Eye (tissue), 1 donor: ENCODE measurements at regions not wholly inside any gene's neighbourhood (a gene's known extent, or its start where the extent isn't known, plus 50 kb on each side); places are given as distances from the start of the nearest gene placed in this dataset.

Source experiments
- DNase-seq: peaks from one replicate; pipeline ENCODE4 v3.0.0-alpha.2; 2015

DNA sequence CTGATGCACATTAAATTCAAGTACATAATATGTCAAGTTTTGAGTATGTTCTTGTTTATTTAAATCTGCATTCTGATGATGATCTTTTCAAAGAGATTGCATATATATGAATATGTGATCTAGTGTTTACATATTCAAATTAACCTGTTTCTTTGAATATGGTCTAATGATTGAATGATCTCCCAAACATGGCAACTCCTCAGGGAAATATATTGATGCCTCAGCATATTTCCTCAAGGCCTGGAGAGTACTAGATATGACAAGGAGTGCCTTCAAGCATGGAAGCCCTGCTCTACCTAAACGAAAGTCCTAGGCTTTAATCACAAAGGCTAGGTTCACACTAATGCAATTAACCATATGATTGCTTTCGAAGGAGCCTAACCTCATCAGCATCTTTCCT is 532.8 kb downstream of the ZIC1 start:
- DNase-seq = no peak

DNA sequence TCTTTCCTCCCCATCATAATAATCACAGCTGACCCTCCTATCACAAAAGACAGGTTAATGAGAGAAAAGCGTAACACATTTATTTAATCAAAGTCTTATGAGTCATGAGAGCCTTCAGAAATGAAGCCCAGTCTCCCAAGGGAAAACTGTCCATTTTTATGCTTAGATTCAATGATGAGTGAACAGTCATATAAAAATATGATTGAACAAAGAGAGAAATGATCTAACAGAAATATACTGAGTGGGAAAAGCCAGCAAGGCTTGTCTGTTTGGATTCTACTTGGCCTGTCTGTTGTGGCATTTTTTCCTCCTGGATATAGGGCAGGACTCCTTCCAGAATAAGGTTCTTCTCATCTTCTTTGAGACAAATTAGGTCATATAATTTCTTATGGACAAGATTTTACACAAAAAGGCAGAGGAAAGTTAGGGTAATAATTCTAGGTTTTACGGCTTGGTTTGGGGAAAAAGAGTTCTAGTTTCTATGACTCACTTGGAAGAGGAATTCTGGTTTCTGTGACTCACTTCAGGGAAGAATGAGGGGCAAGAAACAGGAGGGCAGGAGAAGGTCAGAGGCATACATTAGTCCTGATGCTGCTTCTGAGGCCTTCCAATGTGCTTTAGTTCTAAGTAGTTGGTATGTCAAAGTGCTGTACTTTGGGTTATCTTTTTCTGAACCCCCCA is 534.2 kb downstream of the ZIC1 start:
- no peak for DNase-seq

DNA sequence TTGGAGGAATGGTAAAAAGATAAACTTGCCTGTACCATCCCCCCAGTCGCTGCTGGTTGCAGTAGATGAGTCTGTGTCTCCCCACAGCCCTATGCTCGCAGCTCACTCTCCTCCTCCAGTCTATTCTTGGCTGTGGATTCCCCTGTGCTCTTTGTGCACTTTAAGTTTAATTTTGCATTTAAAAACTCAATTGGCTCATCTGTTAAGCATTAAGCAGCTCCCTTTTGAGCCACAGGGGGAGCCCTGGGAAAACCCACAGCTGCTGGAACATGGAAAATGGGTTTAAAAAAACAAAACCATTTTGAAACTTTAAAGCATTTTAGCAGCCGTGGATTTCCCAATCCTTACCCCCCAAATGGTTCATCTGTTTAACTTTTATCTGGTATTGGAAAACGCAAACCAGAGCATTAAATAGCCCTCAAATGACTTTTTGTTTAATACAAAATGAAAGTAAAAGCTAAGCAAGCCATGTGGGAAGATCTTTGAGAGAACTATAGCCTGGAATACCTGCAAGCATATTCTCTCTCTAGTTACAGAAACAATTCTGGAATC is 536.9 kb downstream of the ZIC1 start:
- DNase-seq = peak; percentile 60

DNA sequence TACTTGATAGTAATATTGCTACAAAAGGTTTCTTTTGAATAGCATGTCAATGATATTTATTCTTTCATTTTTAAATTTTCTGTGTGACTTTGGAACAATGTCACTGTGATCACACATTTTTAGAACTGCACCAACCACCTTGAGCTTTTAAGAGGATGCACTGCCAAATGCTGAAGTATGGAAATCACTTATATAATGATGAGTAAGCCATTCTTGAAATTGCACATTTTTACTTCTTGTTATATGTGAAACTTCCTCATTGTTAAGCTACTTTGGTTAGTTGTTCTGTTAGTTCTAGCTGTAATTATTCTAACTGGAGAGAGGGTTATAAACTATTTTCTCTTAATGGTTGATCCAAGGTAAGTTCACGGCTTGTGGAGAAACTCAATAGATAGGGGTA is 547.5 kb downstream of the ZIC1 start:
- DNase-seq = no peak

DNA sequence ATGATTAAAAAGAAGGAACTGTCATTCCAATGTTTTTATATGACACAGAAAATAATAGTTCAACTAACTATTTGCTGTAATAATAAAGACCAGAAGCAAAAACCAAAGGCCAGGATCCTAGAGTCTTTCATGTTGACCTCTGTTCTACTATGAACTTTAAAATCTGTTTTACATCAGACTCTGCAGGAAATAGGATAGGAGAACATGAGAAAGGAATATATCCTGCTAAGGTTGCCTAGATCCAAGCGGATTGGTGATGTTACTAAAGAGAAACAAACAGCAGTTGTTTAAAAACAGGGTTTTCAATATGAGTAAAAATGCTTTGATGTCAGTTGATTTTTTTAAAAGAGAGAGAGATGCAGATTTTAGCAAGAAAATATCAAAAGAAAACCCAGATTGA is 549.6 kb downstream of the ZIC1 start:
- no peak for DNase-seq

DNA sequence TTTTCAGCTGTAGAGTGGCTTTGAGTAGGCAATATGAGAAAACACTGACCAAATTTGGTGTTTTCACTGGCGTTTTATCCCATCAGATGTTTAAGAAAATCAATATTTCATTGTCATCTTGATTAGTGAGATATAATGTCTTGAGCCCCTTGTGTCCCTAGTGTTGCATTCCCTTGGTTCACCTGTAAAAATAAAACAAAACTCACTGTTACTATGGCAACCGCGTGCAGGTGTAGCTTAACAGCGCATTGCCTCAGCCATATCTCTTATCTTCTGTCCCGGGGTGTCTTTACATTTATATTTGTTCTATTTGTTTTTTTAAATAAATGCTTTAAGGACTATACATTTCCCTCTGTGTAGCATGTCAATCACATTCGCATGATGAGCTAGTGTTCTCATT is 551.6 kb downstream of the ZIC1 start:
- DNase-seq = no peak

DNA sequence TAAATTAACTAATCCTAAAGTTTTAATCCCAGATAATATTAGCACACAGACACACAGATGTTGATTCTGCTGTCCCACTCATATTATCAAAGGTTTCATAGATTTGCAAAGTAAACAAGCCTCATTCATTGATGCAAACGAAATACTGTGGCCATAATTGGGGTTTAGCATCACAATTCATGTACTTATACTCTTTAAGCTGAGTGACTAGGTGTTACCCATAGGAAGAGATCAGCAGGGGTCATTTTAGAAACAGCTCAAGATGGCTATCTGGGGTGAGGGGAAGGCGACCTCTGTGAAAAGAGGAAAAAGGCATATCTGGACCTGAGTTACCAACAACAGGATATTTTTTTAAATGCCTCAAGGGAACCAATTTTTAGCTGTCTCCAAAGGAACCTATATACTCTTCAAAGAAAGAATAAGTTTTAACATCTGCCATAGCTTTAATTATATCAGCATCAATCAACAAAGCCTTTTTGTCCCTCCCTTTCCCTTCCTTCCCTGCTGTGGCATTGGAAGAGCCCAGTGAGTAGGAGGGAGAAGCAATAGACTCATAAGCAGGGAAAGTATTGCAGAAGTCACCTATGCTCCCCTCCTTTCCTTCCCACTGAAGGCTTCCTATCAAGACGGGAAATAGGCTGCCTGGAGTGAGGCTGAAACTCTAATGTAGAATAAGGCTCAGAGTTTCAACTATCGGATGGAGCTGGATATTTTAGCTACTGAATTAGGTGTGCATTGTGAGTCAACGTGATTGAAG is 553.4 kb downstream of the ZIC1 start:
- DNase-seq = no peak

DNA sequence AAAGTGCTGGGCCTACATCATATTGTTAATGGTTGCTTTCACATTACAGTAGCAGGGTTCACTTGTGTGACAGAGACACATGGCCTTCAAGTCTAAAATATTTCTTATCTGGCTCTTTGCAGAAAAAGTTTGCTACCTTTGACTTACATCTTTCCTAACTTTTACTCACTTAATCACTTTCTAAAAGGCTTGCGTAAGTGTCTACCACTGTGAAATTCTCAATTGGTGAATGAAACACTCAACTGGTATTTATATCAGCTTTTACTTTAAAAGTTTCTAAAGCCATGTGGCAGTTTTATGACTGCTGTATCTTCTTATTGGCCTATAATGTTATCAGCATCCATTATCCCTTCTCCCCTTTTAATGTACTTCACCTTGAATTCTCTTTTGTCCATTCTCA is 554.5 kb downstream of the ZIC1 start:
- no peak for DNase-seq

DNA sequence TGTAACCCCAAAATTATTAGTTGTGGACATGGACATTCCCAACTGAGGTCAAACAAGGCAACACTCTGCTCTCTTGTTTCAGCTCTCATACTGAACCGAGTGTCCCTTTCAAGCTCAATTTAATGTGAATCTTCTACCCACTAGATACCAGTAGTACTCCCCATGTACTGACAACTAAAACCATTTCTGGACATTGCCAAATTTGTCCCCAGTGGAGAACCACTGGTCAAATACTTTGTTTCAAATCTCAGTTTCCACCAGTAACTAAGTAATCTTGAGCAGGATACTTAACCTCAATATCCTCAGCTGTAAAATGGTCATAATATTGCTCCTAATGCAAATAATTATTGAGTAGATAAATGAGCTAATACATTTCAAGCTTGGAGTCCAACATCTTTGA is 566.0 kb downstream of the ZIC1 start:
- no peak for DNase-seq

DNA sequence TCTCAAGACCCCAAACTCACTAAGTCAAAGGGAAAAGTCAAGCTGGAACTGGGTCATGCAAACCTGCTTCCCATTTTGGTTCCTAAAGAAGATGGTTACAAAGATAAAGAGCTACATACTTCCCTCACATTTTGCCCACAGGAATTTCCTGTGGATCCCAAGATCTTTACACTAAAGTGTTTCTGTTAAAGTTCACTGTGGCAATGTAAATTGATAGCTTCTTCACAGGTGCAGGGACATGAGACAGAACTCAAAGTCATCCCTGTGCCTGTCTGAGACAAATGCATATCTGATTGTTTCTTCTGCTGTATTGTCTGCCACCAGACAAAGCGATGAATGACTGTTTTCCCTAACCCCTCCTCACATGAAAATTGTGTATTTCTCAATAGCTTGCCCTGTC is 567.8 kb downstream of the ZIC1 start:
- no peak for DNase-seq

DNA sequence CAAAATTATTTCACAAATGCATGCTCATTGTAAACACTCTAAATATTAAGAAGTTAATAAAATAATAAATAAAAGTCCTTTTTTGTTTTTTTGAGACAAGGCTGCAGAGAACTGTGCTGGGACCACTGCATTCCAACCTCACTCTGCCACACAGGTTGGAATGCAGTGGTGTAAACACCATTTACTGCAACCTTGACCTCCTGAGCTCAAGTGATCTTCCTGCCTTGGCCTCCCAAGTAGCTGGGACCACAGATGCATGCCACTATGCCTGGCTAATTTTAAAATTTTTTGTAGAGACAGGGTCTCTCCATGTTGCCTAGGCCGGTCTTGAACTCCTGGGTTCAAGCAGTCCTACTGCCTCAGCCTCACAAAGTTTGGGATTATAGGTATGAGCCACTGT is 578.4 kb downstream of the ZIC1 start:
- DNase-seq = no peak

DNA sequence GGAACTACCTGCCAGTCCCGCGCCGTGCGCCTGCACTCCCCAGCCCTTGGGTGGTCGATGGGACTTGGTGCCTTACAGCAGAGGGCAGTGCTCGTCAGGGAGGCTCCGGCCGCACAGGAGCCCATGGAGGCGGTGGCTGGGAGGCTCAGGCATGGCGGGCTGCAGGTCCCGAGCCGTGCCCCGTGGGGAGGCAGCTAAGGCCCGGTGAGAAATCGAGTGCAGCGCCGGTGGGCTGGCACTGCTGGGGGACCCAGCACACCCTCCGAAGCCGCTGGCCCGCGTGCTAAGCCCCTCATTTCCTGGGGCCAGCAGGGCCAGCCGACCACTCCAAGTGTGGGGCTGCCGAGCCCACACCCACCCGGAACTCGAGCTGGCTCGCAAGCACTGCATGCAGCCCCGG is 580.2 kb downstream of the ZIC1 start:
- no peak for DNase-seq

DNA sequence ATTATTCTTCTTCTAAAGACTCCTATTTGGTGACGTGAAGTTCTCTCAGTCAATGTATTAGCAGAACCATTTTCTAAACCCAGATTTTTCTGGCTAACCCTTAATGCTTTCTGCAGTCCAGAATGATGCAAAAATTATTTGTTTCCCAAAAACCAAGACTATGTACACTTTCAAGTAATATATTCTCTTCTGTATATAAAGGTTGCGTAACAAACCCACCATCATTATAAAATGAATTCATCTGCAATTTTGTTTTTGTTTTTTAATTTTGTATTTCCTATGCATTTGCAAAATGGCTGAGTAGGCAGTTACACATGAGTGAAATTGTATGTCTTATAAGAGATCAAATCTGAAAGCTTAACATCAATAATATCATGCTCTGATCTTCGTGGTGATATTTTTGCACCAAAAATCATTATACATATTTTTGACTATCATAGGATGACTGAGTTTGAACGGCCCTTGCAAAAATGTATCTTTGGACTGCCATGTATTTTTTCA is 593.6 kb downstream of the ZIC1 start:
- no peak for DNase-seq

DNA sequence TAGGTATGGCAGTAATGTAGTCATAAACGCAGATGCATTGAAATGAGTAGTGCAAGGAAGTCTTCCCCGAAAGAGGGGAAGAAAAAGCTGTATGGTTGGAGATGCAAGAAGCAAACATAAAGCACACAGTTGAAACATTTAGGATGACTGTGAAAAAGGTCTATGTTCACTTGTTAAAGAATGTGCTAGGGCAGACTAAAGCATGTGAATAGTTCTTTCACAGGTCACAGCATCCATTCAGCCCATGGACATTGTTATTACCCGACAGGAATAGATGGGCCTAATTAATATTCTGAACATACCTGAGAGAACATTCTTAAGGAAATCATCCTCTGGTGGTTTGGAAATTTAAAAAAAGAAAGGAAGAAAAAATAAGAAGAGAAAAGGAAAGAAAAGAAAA is 595.2 kb downstream of the ZIC1 start:
- DNase-seq = peak; percentile 20

DNA sequence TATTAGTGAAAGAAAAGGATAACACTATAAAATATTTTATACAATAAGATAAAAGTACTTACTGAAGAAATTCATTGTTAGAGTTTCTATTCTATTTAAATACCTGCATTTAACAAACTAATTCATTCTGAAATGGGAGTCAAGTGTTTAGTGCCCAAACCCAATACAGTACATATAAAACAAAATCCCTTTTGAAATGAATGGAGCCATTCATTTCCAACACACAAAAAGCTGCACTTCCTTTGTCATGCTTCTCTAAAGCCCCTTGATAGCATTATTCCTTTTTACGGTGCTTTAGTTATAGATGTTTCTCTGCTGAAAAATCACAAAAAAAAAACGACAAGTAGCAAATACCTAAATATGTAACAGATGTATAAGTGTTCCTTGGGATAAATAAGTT is 596.3 kb downstream of the ZIC1 start:
- DNase-seq = no peak

DNA sequence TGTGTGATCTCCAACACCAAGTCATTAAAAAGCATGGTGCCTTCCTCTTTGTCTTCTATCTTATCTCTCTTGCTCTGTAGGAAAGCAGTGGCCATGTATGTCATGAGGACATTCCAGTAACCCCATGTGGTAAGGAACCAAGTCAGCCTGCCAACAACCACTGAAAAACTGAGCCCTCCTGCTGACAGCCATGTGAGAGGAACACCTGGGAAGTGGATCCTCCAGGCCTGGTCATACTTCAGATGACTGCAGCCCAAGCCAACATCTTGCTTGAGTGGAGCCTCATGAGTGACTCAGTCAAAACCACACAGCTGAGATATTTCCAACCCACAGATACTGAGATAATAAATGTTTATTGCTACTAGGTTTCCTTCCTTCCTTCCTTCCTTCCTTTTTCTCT is 597.3 kb downstream of the ZIC1 start:
- DNase-seq = no peak

DNA sequence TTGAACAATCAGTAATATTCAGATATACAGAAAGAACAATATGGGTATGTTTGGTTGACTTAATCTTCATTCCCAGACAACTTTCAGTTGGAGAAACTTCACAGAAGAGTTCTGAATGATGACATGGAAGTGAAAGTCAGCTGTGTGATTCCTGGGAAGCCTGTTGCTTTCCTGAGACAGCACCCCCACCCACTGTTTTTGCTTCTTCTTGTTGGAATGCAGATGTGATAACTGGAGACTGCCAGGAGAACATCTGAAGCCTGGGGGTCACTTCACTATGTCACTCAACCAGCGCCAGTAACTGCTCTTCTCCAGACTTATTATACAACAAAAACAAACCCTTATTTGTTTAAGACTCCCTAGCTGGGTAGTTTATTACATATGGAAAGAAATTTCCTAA is 599.4 kb downstream of the ZIC1 start:
- DNase-seq = no peak

DNA sequence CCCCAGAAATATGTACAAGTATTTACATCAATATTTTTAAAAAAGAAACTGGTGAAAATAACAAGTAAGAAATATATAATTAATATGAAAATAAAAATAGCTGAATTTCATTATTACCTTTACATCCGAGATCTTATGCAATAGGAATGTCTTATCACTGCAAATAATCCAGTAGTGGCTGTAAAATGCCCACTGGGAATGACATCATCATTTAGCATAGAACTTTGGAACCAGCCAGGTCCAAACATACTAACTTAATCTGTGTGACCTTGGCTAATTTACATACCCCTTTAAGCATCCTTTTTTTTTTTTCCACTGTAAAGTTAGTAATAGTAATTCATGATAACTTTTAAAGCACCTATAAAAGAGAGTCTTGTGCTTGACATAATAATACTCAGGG is 611.7 kb downstream of the ZIC1 start:
- DNase-seq = no peak

DNA sequence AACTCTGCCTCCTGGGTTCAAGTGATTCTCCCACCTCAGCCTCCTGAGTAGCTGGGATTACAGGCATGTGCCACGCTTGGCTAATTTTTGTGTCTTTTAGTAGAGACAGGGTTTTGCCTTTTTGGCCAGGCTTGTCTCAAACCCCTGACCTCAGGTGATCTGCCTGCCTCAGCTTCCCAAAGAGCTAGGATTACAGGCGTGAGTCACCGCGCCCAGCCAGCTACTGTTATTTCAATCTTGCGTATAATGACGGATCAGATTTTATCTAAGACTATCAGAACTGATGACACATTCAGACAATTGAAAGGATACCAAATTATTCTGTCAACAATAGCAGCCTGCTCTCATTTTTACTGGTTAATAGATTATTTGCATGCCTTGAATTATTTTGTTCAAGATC is 612.2 kb downstream of the ZIC1 start:
- DNase-seq = no peak

DNA sequence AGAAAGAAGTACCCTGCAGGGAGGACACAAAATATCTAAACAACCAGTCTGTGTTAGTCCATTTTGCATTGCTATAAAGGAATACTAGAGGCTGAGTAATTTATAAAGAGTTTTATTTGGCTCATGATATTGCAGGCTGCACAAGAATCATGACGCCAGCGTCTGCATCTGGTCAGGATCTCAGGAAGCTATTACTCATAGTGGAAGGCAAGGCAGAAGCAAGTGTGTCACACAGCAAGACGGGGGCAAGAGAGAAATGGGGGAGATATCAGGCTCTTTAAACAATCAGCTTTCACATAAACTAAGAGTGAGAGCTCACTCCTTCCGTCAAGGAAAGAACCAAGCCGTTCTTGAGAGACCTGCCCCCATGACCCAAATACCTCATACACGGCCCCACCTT is 614.8 kb downstream of the ZIC1 start:
- DNase-seq = no peak

DNA sequence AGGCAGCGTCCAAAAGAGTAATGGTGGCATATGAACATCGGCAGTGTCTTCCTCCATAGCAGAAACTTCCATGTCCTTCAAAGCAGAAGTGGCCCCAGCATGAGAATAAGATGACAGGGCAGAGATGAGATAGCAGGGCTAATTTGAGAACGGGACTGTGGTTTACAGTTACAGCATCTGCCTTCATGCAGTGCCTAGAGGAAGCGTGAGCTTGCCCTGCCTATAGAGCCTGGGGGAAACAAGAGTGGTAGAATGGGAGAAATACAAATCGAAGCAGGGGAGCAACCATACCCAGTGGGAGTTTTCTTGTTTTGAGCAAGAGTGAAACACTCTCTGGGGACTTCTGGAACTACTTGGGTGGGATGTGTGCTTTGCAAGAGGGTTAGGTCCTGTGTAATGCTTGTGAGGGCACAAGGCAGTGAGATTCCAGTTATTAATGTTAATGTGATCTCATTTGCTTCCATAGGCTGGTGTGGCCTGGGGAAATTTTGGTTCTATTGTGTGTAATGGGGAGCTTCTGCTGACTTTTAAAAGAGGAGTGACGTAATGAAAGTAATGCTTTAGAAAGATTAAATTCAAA is 616.9 kb downstream of the ZIC1 start:
- no peak for DNase-seq

DNA sequence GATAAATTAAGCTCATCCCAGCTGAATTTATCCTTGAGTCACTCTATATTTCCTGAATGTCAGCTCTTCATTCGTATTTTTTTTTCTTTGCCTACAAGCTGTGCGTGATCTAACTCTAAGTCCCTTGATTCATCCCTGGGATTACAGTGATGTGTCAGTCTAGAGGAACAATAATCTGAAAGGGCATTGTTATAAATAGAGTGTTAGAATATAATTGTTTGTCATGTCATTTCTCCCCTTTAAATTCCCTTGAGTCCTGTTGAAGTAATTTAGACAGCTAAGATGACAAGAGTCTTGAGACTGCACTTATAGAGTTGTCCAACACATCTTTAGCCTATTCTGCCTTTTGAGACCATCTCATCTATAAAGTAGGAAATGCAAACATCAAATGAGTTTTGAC is 621.8 kb downstream of the ZIC1 start:
- no peak for DNase-seq

DNA sequence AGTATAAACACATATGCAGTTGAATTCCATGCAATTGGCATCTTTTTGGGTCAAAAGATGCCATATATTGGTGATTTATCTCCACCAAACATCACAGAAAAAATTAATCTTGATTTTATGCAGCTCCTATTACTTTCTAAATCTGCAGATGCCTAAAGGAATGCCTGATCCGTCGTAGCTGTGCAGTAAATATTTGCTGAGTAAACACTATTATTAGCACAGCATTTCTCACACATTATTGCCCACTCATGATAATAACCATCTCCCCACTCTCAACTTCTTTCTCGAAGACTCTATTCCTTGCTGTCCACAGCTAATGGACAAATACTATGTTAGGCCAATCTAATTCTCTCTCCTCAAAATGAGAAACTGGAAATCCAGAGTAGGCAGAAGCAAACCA is 625.2 kb downstream of the ZIC1 start:
- DNase-seq = no peak

DNA sequence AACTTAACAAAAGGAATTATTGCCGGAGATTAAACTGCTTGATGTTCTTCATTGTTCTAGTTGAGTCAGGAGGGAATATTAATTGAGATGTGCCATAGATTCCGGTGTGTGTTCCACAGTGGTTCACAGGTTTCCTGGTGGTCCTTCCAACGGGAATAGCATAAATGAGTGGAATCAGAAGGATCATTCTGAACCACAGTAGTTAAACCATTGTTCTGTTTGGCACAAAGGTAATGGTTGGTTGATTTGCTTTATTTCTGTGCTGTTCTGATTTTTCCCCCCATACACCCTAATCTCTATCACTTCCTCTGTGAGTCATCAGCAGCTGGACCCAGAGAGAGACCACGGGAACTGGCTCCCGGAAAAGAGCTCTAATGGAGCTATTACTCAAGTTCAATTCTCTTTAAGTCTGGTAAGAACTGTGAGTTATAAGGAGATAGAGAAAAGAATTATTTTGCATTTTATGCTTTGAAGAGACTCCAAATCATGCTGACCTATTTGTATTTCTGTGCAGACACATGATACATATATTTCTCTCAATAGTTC is 627.2 kb downstream of the ZIC1 start:
- DNase-seq = no peak
